ENCODE measurements at regions not wholly inside any gene's neighbourhood (a gene's known extent, or its start where the extent isn't known, plus 50 kb on each side); places are given as distances from the start of the nearest gene placed in this dataset.

GRCh38 chr14:31990926-31991572 is 86.1 kb upstream of the ARHGAP5 start:
- in situ Hi-C loops (cut with HindIII; ENCODE audit: low sequenced_read_pairs): no loop called here

GRCh38 chr14:31992011-31992447 is 85.1 kb upstream of the ARHGAP5 start:
- in situ Hi-C loops (cut with HindIII; ENCODE audit: low sequenced_read_pairs): no loop called here

DNA sequence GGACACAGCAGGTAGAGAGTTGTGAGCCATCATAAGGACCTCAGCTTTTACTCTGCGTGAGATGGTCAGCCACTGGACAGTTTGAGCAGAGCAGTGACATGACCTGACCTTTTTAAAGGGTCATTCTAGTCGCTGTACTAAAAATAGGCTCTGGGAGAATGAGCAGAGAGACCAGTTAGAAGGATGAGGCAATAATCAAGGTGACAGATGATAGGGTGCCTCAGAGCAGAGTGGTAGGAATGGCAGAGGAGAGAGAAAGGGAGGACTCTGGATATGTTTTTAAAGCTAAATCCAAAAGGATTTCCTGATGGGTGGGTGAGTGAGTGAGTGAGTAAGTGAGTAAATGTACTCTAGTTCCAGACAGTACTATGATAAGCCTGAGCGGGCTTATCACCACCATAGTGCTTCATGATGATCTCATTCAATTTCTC is 83.6 kb upstream of the ARHGAP5 start:
- in situ Hi-C loops (cut with HindIII; ENCODE audit: low sequenced_read_pairs): no loop called here

GRCh38 chr14:31994391-31995033 is 82.6 kb upstream of the ARHGAP5 start:
- in situ Hi-C loops (cut with HindIII; ENCODE audit: low sequenced_read_pairs): no loop called here

- in situ Hi-C loops (cut with HindIII; ENCODE audit: low sequenced_read_pairs): no loop called here
These were observed 73.5 kb upstream of the ARHGAP5 start for GRCh38 chr14:32003585-32003984.

GRCh38 chr14:32004300-32004699 is 72.8 kb upstream of the ARHGAP5 start:
- in situ Hi-C loops (cut with HindIII; ENCODE audit: low sequenced_read_pairs): no loop called here

DNA sequence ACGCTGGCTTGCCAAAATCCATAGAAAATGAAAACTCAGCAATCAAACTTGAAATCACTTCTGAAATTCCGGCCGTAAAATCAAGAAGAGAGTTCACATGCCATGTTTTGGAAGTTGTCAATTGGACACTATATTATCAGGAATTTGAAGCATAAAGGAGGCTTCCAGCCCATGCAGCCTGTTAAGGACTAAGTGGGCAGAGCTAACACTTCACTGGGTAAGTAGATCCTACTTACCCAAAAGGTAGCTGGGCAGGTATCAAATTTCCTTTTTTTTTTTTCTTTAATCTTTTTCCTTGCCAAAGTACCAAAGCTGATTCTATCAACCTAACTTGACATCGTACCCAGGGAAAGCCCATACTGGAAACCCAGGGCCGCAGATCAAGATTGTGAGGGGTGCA is 71.5 kb upstream of the ARHGAP5 start:
- in situ Hi-C loops (cut with HindIII; ENCODE audit: low sequenced_read_pairs): no loop called here

GRCh38 chr14:32006263-32007110 is 70.6 kb upstream of the ARHGAP5 start:
- in situ Hi-C loops (cut with HindIII; ENCODE audit: low sequenced_read_pairs): no loop called here

DNA sequence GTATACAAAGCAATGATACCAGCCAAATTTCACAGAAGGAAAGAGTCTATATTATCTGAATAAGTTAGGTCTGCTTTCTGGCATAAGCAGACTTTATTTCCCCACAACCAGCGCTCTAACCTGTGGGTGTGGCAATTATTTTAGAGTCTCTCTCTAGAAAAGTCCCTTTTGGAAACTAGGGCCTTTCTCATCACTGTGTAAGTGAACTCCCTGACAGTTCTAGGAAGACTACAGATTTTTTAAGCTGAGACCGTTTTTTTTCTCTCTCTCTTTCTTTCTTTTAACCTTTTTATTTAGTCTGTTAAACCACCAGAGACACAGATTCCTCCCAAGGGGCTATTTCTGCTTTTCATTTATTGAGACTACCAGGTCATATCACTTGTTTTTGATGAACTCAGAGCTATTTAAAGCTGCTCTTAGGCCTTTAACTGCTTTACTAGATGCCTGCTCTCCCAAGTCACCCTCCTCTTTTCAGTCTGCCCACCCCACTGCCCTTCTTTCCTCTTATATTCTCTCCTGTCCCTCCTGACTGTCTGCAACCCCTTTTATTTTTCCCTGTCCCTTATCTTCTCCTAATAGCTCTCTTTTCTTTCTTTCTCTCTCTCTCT is 69.2 kb upstream of the ARHGAP5 start:
- in situ Hi-C loops (cut with HindIII; ENCODE audit: low sequenced_read_pairs): no loop called here

- in situ Hi-C loops (cut with HindIII; ENCODE audit: low sequenced_read_pairs): no loop called here
These were observed 68.4 kb upstream of the ARHGAP5 start for GRCh38 chr14:32008602-32009193.

DNA sequence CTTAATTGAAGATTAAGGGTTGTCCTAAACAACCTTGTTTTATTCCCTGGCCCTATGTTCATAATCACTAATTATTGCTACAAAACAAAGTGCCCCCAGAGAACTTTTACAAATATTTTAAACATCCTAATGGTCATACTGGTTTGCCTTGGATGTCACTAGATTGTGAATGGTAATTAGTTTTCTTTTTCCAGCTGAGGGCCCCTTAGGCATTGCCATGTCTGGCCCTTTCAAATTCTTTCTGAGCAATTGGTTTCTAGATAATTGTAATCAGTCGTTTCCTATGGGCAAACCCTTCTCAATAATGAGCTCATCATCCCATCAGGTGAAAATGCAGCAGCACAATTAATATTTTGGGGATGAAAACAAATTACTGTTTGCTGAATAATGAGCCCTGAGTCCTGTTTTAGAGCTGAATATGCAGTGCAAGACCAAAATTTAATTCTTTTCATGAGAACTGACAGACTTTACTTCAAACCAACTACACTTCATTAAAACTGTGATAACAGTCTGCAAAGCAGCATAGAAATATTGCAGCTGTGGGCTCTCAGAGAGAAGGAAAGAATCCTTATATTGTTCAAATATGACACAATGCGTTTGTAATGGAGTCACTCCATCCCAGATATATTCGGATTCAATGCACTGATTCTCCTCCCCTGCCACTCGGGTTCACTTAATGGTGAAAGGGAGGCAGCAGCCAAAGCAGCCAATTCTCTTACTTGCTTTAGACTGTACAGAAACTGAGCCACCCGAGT is 67.7 kb upstream of the ARHGAP5 start:
- in situ Hi-C loops (cut with HindIII; ENCODE audit: low sequenced_read_pairs): no loop called here

DNA sequence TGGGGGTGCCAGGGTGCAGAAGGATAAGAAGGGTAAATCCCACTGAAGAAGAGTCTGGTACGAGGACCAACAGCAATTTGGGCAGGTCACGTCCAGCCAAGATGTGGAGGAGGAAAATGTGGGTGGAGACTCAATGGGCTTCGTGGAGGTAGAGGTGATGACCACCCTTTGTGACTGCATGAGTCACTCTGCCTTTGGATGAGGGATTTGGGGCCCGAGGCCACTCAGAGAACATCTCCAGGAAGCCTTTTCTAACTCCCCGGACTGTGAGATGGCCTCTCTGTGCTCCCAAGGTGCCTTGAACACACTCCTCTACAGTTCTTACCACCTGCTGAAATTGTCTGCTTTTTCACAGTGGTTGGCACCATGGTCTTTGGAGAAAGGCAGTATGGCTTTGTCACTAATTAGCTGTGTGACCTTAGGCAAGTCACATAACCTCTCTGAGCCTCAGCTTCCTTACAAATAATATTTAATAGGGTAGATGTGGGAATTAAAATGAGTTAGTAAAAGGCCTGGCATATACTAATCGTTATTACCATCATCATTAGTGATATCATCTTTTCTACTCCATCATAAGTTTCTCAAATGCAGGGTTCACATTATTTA is 67.0 kb upstream of the ARHGAP5 start:
- in situ Hi-C loops (cut with HindIII; ENCODE audit: low sequenced_read_pairs): no loop called here

GRCh38 chr14:32010604-32011125 is 66.4 kb upstream of the ARHGAP5 start:
- in situ Hi-C loops (cut with HindIII; ENCODE audit: low sequenced_read_pairs): no loop called here

GRCh38 chr14:32011225-32011624 is 65.9 kb upstream of the ARHGAP5 start:
- in situ Hi-C loops (cut with HindIII; ENCODE audit: low sequenced_read_pairs): no loop called here

- in situ Hi-C loops (cut with HindIII; ENCODE audit: low sequenced_read_pairs): no loop called here
These were observed 65.0 kb upstream of the ARHGAP5 start for GRCh38 chr14:32012062-32012461.

DNA sequence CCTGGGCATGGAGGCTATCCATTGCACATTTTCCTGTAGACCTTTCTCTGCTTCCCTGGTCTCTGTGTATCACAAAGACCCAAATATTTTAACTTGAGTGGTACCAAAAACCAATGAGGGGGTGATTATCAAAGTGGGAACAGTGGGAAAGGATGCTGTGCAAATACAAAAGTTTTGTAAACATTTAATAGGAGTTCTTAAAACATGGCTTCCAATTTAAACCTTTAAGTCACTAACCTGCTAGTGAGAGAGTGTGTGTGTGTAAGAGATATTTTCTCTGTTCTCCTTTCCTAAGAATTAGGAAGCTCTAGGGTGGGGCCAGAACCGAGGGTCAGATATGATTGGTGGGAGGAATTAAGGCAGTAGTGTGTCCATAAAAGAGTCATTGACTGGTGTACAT is 64.5 kb upstream of the ARHGAP5 start:
- in situ Hi-C loops (cut with HindIII; ENCODE audit: low sequenced_read_pairs): no loop called here

- in situ Hi-C loops (cut with HindIII; ENCODE audit: low sequenced_read_pairs): no loop called here
These were observed 64.0 kb upstream of the ARHGAP5 start for GRCh38 chr14:32013083-32013482.

GRCh38 chr14:32014057-32014456 is 63.0 kb upstream of the ARHGAP5 start:
- in situ Hi-C loops (cut with HindIII; ENCODE audit: low sequenced_read_pairs): no loop called here

DNA sequence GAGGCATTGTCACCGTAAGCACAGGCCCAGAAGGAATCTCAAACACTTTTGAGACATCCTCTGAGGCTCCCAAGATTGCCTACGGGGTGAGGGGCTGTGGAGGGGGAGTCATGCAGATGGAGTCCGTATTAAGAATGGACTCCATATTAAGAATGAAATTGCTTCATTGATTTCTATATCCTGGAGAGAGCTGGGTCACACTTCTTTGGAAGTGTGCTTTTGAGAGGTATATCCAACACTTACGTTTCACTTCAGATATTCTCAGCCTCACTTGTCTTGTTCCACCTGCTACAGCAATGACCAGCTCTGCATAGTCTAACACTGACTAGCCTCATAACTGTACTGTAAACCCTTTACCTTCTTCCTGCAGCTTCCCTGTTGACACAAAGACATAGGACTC is 62.6 kb upstream of the ARHGAP5 start:
- in situ Hi-C loops (cut with HindIII; ENCODE audit: low sequenced_read_pairs): no loop called here

- in situ Hi-C loops (cut with HindIII; ENCODE audit: low sequenced_read_pairs): no loop called here
These were observed 61.9 kb upstream of the ARHGAP5 start for GRCh38 chr14:32015166-32015565.
